ENCODE measurements at regions not wholly inside any gene's neighbourhood (a gene's known extent, or its start where the extent isn't known, plus 50 kb on each side); places are given as distances from the start of the nearest gene placed in this dataset.

DNA sequence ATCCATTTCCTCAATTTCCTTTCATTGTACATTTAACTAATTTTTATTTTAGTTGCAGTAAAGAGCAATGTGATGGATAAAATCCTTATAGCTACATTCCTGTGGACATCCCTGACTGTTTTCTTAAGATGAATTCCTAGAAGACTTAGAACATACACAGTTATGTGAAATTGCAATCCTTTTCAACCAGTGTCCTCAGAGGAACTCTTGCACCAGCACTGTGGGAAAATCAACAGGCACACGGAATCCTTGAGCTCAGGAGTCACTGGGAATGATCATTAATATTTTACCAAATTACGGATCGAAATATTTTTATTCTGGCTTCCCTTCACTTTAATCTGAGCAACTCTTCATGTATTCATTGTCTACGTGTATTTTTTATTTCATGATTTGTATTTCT, 901.9 kb upstream of the WWC1 start:
- TF ChIP-seq, protein P1, sequence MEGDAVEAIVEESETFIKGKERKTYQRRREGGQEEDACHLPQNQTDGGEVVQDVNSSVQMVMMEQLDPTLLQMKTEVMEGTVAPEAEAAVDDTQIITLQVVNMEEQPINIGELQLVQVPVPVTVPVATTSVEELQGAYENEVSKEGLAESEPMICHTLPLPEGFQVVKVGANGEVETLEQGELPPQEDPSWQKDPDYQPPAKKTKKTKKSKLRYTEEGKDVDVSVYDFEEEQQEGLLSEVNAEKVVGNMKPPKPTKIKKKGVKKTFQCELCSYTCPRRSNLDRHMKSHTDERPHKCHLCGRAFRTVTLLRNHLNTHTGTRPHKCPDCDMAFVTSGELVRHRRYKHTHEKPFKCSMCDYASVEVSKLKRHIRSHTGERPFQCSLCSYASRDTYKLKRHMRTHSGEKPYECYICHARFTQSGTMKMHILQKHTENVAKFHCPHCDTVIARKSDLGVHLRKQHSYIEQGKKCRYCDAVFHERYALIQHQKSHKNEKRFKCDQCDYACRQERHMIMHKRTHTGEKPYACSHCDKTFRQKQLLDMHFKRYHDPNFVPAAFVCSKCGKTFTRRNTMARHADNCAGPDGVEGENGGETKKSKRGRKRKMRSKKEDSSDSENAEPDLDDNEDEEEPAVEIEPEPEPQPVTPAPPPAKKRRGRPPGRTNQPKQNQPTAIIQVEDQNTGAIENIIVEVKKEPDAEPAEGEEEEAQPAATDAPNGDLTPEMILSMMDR (IDR thresholded peaks at IDR 0.05; ENCODE audit: extremely low read depth in 1 of 2, insufficient read depth in 1 of 2, low read depth in 1 of 2, low read length in 2 of 2), result no peak
- no peak for TF ChIP-seq POLR2A (IDR thresholded peaks at IDR 0.05; ENCODE audit: low read depth, low read length)
- TF ChIP-seq EZH2 (IDR thresholded peaks at IDR 0.05; ENCODE audit: borderline replicate concordance, low read depth, low read length, severe bottlenecking), result no peak
- TF ChIP-seq POLR2AphosphoS5 (IDR thresholded peaks at IDR 0.05; ENCODE audit: insufficient read depth, low read depth, low read length), result no peak

Measured in endothelial cell of umbilical vein (primary cell).